H1 (cell line): ENCODE measurements at regions not wholly inside any gene's neighbourhood (a gene's known extent, or its start where the extent isn't known, plus 50 kb on each side); places are given as distances from the start of the nearest gene placed in this dataset.
A peak's percentile ranks its signal among the peaks of the same experiment; 100 is the strongest.

Experiments
- CTCF ChIA-PET: fragments of 300-600 bp; sonication (Branson Sonifier 250); formaldehyde crosslinking; loops from one replicate; lab custom pipeline; 2021; ENCODE audit not compliant: partially characterized antibody; lab: Charles Lee
- POLR2A ChIA-PET: fragments of 300-600 bp; sonication (Branson Sonifier 250); formaldehyde crosslinking; loops from one replicate; lab custom pipeline; 2021; ENCODE audit warnings: inconsistent platforms; ENCODE audit not compliant: partially characterized antibody; lab: Charles Lee
- DNase-seq, 2 experiments: peaks; one replicate each; pipeline versions ENCODE4 v3.0.0 to v3.0.0-alpha.2; 2010 to 2022; ENCODE audit warnings: low spot score in 2 of 2, low read depth in 1 of 2, mixed read lengths in 1 of 2
- FAIRE-seq: peaks from 2 replicates; lab custom pipeline; 2011; peaks lifted over from hg19 to GRCh38; lab: Jason Lieb, UNC
- H2AFZ ChIP-seq: 2 replicates; pipeline ENCODE4 v1.8.1; 2012; ENCODE audit warnings: low read length, inconsistent platforms
- H2AK5ac ChIP-seq: 2 replicates; pipeline ENCODE4 v1.6.1; 2013; ENCODE audit warnings: low read depth, low read length
- H2BK120ac ChIP-seq: replicated peaks from 2 replicates; pipeline ENCODE3; 2013; ENCODE audit warnings: low read depth, low read length, inconsistent platforms
- H2BK12ac ChIP-seq: 2 replicates; pipeline ENCODE4 v1.6.1; 2013; ENCODE audit warnings: low read depth, low read length
- H2BK15ac ChIP-seq: 2 replicates; pipeline ENCODE4 v1.6.1; 2013; ENCODE audit warnings: low read length
- H2BK20ac ChIP-seq: 2 replicates; pipeline ENCODE4 v1.6.1; 2013; ENCODE audit warnings: low read length
- H2BK5ac ChIP-seq: 2 replicates; pipeline ENCODE4 v1.6.1; 2013; ENCODE audit warnings: low read depth, low read length
- H3K14ac ChIP-seq: 2 replicates; pipeline ENCODE4 v1.6.1; 2013; ENCODE audit warnings: inconsistent platforms; ENCODE audit not compliant: insufficient read length
- H3K18ac ChIP-seq: 2 replicates; pipeline ENCODE4 v1.6.1; 2013; ENCODE audit warnings: low read length; ENCODE audit errors: extremely low read depth
- H3K23ac ChIP-seq: 2 replicates; pipeline ENCODE4 v1.6.1; 2013; ENCODE audit warnings: inconsistent platforms; ENCODE audit not compliant: insufficient read length
- H3K23me2 ChIP-seq: 2 replicates; pipeline ENCODE4 v1.6.1; 2013; ENCODE audit warnings: low read depth, low read length
- H3K27ac ChIP-seq: 2 replicates; pipeline ENCODE4 v1.6.1; 2011; ENCODE audit warnings: low read depth, low read length, inconsistent platforms
- H3K27me3 ChIP-seq, 4 experiments: replicated peaks in 1 of 4; 1 replicate in 1 of 4; 2 replicates in 3 of 4; pipeline versions ENCODE4 v1.6.1 to v1.8.1; 2011 to 2013; ENCODE audit warnings: low read length in 3 of 4, mild to moderate bottlenecking in 3 of 4, inconsistent platforms in 2 of 4, mixed read lengths in 2 of 4, moderate library complexity in 1 of 4; ENCODE audit not compliant: control insufficient read depth in 3 of 4, insufficient read depth in 3 of 4; ENCODE audit errors: extremely low read depth in 1 of 4
- H3K36me3 ChIP-seq, 4 experiments: 2 replicates each; pipeline versions ENCODE4 v1.6.1 to v1.8.1; 2011 to 2013; ENCODE audit warnings: mild to moderate bottlenecking in 4 of 4, low read length in 3 of 4, moderate library complexity in 2 of 4, control low read depth in 1 of 4, inconsistent platforms in 1 of 4; ENCODE audit not compliant: insufficient read depth in 4 of 4, control insufficient read depth in 2 of 4
- H3K4ac ChIP-seq: replicated peaks from 2 replicates; pipeline ENCODE3; 2013; ENCODE audit warnings: low read length, low read depth, mixed read lengths, inconsistent platforms; ENCODE audit not compliant: insufficient read length
- H3K4me1 ChIP-seq, 4 experiments: replicated peaks in 1 of 4; 1 replicate in 1 of 4; 2 replicates in 3 of 4; pipeline versions ENCODE4 v1.6.1 to v1.8.1; 2011 to 2013; ENCODE audit warnings: low read length in 3 of 4, inconsistent platforms in 2 of 4, mixed read lengths in 1 of 4; ENCODE audit not compliant: insufficient read depth in 4 of 4, control insufficient read depth in 3 of 4
- H3K4me2 ChIP-seq, 2 experiments: 2 replicates each; pipeline versions ENCODE4 v1.6.1 to v1.8.1; 2011 to 2013; ENCODE audit warnings: low read depth in 2 of 2, low read length in 2 of 2, control low read depth in 1 of 2, inconsistent platforms in 1 of 2, mild to moderate bottlenecking in 1 of 2; ENCODE audit not compliant: insufficient read depth in 1 of 2
- H3K4me3 ChIP-seq, 4 experiments: fragments of 200-600, 300-600 bp in 1 of 4; sonication (generic), shearing (Covaris generic), sonication (Bioruptor Twin) in 1 of 4; 2 replicates each; pipeline versions ENCODE4 v1.5.1 to v1.8.1; 2011 to 2016; ENCODE audit warnings: low read length in 4 of 4, low read depth in 3 of 4, control low read depth in 2 of 4, inconsistent platforms in 2 of 4, mild to moderate bottlenecking in 2 of 4, mixed read lengths in 1 of 4, moderate library complexity in 1 of 4; ENCODE audit not compliant: insufficient read depth in 2 of 4; ENCODE audit errors: extremely low read depth in 1 of 4
- H3K56ac ChIP-seq: replicated peaks from 2 replicates; pipeline ENCODE3; 2013; ENCODE audit warnings: low read depth, mild to moderate bottlenecking, mixed read lengths, low read length, inconsistent platforms; ENCODE audit not compliant: insufficient read length
- H3K79me1 ChIP-seq: 2 replicates; pipeline ENCODE4 v1.6.1; 2013; ENCODE audit warnings: low read depth, low read length, control low read depth
- H3K79me2 ChIP-seq, 2 experiments: 2 replicates each; pipeline versions ENCODE4 v1.6.1 to v1.8.1; 2012 to 2013; ENCODE audit warnings: low read length in 2 of 2, mild to moderate bottlenecking in 2 of 2, inconsistent platforms in 1 of 2; ENCODE audit not compliant: insufficient read depth in 2 of 2, control insufficient read depth in 1 of 2
- H3K9ac ChIP-seq, 4 experiments: replicated peaks in 1 of 4; 1 replicate in 1 of 4; 2 replicates in 3 of 4; pipeline versions ENCODE4 v1.6.1 to v1.8.1; 2011 to 2013; ENCODE audit warnings: low read depth in 3 of 4, low read length in 3 of 4, control low read depth in 2 of 4, mild to moderate bottlenecking in 2 of 4, moderate library complexity in 2 of 4, inconsistent platforms in 1 of 4; ENCODE audit errors: extremely low read depth in 1 of 4
- H3K9me3 ChIP-seq, 2 experiments: 2 replicates each; pipeline versions ENCODE4 v1.6.1 to v1.8.1; 2012 to 2013; ENCODE audit warnings: mild to moderate bottlenecking in 2 of 2, moderate library complexity in 2 of 2, control low read depth in 1 of 2, inconsistent platforms in 1 of 2, low read depth in 1 of 2, low read length in 1 of 2, mixed read lengths in 1 of 2; ENCODE audit not compliant: insufficient read depth in 2 of 2
- H4K20me1 ChIP-seq, 2 experiments: replicated peaks in 1 of 2; 2 replicates each; pipeline versions ENCODE3 to v1.8.1; 2011 to 2013; ENCODE audit warnings: inconsistent platforms in 2 of 2, low read length in 2 of 2, mild to moderate bottlenecking in 1 of 2; ENCODE audit not compliant: insufficient read depth in 2 of 2, control insufficient read depth in 1 of 2
- H4K5ac ChIP-seq: 2 replicates; pipeline ENCODE4 v1.6.1; 2013; ENCODE audit warnings: low read length, low read depth, mixed read lengths, inconsistent platforms; ENCODE audit not compliant: insufficient read length
- H4K8ac ChIP-seq: 2 replicates; pipeline ENCODE4 v1.8.0; 2013; ENCODE audit warnings: mild to moderate bottlenecking, moderate library complexity, low read length, inconsistent platforms; ENCODE audit not compliant: insufficient read depth; ENCODE audit errors: extremely low read depth
- H4K91ac ChIP-seq: replicated peaks from 2 replicates; pipeline ENCODE3; 2013; ENCODE audit warnings: low read length, mixed read lengths, inconsistent platforms; ENCODE audit not compliant: insufficient read length
- CBX5 ChIP-seq: fragments of 300-800, 300-1000 bp; sonication (generic); IDR thresholded peaks from 2 replicates; pipeline ENCODE4 v1.7.1; 2016; ENCODE audit warnings: antibody characterized with exemption, low read length, low read depth
- CHD1 ChIP-seq: IDR thresholded peaks from 2 replicates; pipeline ENCODE4 v1.6.1; 2012; ENCODE audit warnings: low read depth, low read length, improper control_type of control experiment
- GTF2F1 ChIP-seq: IDR thresholded peaks from 2 replicates; pipeline ENCODE4 v1.6.1; 2012; ENCODE audit warnings: low read depth, low read length, improper control_type of control experiment, borderline replicate concordance
- POU5F1 ChIP-seq: IDR thresholded peaks from 2 replicates; pipeline ENCODE4 v1.6.1; 2011; ENCODE audit warnings: low read depth, mild to moderate bottlenecking, low read length, moderate library complexity
- SIN3A ChIP-seq, 2 experiments: IDR thresholded peaks in 1 of 2; conservative IDR thresholded peaks in 1 of 2; 2 replicates each; pipeline ENCODE4 v1.6.1; 2011 to 2012; ENCODE audit warnings: low read length in 2 of 2, improper control_type of control experiment in 1 of 2, low read depth in 1 of 2, mild to moderate bottlenecking in 1 of 2
- SIX5 ChIP-seq: IDR thresholded peaks from 2 replicates; pipeline ENCODE4 v1.6.1; 2011; ENCODE audit warnings: mild to moderate bottlenecking, low read depth, low read length
- SP1 ChIP-seq: IDR thresholded peaks from 2 replicates; pipeline ENCODE4 v1.6.1; 2011; ENCODE audit warnings: low read depth, low read length
- SP4 ChIP-seq: IDR thresholded peaks from 2 replicates; pipeline ENCODE4 v1.6.1; 2012; ENCODE audit warnings: low read length, inconsistent platforms
- SUZ12 ChIP-seq: fragments of 200-600 bp; sonication (generic); IDR thresholded peaks from 2 replicates; pipeline ENCODE4 v1.6.1; 2012; ENCODE audit warnings: mild to moderate bottlenecking, inconsistent platforms, low read length, moderate library complexity, mixed read lengths
- TAF1 ChIP-seq: IDR thresholded peaks from 2 replicates; pipeline ENCODE4 v1.6.1; 2011; ENCODE audit warnings: mild to moderate bottlenecking, low read depth, low read length
- TAF7 ChIP-seq: optimal IDR thresholded peaks from 2 replicates; pipeline ENCODE3; 2011; ENCODE audit warnings: low read depth, mild to moderate bottlenecking, inconsistent platforms, low read length, moderate library complexity, borderline replicate concordance
- TEAD4 ChIP-seq: IDR thresholded peaks from 2 replicates; pipeline ENCODE4 v1.6.1; 2012; ENCODE audit warnings: low read depth, low read length, inconsistent platforms, mixed read lengths
- YY1 ChIP-seq: IDR thresholded peaks from 2 replicates; pipeline ENCODE4 v1.6.1; 2011; ENCODE audit warnings: low read depth, mild to moderate bottlenecking, low read length

DNA sequence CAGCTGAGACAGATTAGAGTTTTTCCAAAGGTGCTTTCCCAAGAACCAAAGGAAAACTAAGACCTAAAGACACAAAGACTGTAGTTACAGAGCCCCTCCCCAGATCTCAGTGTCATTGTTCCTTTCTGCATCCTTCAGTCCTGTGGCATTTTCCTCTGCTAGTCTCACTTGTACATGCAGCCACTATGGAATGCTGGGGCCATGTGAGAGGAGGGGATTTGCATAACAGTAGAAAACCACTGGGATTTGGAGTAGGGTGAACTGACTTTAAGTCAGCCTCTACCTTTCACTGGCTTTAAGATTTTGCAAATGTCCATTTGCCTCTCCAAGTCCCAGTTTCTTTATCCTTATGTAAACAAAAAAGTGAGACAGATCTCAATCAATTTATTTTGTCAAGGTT is 119.4 kb upstream of the F3 start:
- ChIA-PET CTCF (interaction anchor here (0.9 to 1.3 kb wide), 2 partner anchors 10 to 23 kb away, joined by 3 to 4 read pairs; no protein-coding TSS in a partner anchor), POLR2A (interaction anchor here (0.7 to 1.2 kb wide), 4 partner anchors 14 to 28 kb away, joined by 3 read pairs; no protein-coding TSS in a partner anchor)
- Histone ChIP-seq H3K56ac (no peak overlapping the region), H3K23me2 (no peaks in the 10 kb centered on the region; the same call in 1 of the 2 replicates), H3K27ac (peak overlapping the region; percentile 63; the same call in 1 of the 2 replicates), H4K91ac (peak overlapping the region; percentile 59), H2AK5ac (0 out of 2 replicates have a peak overlapping the region, but pooled peaks have one; percentile 54), H2BK15ac (no peak overlapping the region), H3K4me2 (peak overlapping the region; percentile 38 to 51), H3K14ac (no peak overlapping the region), H2BK12ac (peak overlapping the region; percentile 69; the same call in 1 of the 2 replicates), H4K8ac (no peak overlapping the region), H2AFZ (no peak overlapping the region), H3K79me2 (no peaks in the 10 kb centered on the region), H3K4me3 (peak overlapping the region in 1 of 4 experiments; percentile 36; a peak in 3 of 8 replicates), H3K18ac (peak overlapping the region; percentile 64; the same call in 1 of the 2 replicates), H4K5ac (peak overlapping the region; percentile 20), H3K79me1 (no peaks in the 10 kb centered on the region), H3K36me3 (no peaks in the 10 kb centered on the region; a peak in 1 of 8 replicates), H3K4ac (no peak overlapping the region), H2BK5ac (peak overlapping the region; percentile 94), H3K23ac (no peak overlapping the region), H2BK120ac (peak overlapping the region; percentile 79), H2BK20ac (no peak overlapping the region), H3K9ac (no peak overlapping the region), H3K9me3 (no peaks in the 10 kb centered on the region), H3K27me3 (no peaks in the 10 kb centered on the region), H4K20me1 (no peaks in the 10 kb centered on the region), H3K4me1 (peaks cover 2 to 25% (median 13%) of the 10 kb centered on the region in 4 experiments; a peak in 6 of 7 replicates)
- FAIRE-seq, result peak; percentile 98
- peak in 1 of 2 experiments; percentile 56 for DNase-seq
- TF ChIP-seq TAF7 (no peak), SIN3A (conservative IDR thresholded peaks at IDR 0.05 in 1 of 2, IDR thresholded peaks at IDR 0.05 in 1 of 2; ENCODE audit: low read depth in 1 of 2, low read length in 2 of 2) (0 out of 4 replicates have a peak, but pooled peaks of 1 of the 2 experiments have one; percentile 15), CBX5 (no peak), TEAD4 (peak; percentile 85), TAF1 (no peak), POU5F1 (peak; percentile 80; the same call in 1 of the 2 replicates), GTF2F1 (no peak), YY1 (0 out of 2 replicates have a peak, but pooled peaks have one; percentile 28), CHD1 (no peak), SIX5 (no peak), SP4 (no peak), SP1 (no peak), SUZ12 (no peak)
